A549 (cell line): ENCODE measurements at regions not wholly inside any gene's neighbourhood (a gene's known extent, or its start where the extent isn't known, plus 50 kb on each side); places are given as distances from the start of the nearest gene placed in this dataset.

Source experiments
- POLR2A ChIP-seq: IDR thresholded peaks from 2 replicates; pipeline ENCODE4 v1.6.1; 2012; ENCODE audit warnings: mild to moderate bottlenecking, low read length
- TF ChIP-seq, protein P1 (sequence below): fragments of >200 bp; sonication (Bioruptor Twin); formaldehyde crosslinking; IDR thresholded peaks from 3 replicates; pipeline ENCODE4 v1.5.1; 2016

DNA sequence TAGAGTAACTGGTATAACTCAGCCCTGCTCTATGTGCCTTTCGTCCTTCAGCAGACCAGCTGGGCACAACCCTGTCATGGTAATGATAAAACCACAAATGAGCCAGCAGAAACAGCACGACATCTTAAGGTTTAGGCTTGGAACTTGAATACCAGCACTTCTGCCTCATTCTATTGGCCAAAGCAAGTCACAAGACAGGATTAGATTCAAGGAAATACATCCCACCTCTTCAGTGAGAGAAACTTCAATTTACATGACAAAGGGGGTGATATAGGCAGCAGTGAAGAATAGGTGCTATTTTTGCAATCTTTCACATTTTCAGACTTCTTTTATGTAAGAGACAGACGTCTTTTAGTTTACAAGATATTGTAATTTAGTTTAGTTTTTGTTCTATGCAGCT lies 69.8 kb upstream of the SLC35F1 start:
- TF ChIP-seq, protein P1, sequence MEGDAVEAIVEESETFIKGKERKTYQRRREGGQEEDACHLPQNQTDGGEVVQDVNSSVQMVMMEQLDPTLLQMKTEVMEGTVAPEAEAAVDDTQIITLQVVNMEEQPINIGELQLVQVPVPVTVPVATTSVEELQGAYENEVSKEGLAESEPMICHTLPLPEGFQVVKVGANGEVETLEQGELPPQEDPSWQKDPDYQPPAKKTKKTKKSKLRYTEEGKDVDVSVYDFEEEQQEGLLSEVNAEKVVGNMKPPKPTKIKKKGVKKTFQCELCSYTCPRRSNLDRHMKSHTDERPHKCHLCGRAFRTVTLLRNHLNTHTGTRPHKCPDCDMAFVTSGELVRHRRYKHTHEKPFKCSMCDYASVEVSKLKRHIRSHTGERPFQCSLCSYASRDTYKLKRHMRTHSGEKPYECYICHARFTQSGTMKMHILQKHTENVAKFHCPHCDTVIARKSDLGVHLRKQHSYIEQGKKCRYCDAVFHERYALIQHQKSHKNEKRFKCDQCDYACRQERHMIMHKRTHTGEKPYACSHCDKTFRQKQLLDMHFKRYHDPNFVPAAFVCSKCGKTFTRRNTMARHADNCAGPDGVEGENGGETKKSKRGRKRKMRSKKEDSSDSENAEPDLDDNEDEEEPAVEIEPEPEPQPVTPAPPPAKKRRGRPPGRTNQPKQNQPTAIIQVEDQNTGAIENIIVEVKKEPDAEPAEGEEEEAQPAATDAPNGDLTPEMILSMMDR = no peak
- TF ChIP-seq POLR2A = no peak
